Stomach smooth muscle (tissue), 2 donors: ENCODE measurements at regions not wholly inside any gene's neighbourhood (a gene's known extent, or its start where the extent isn't known, plus 50 kb on each side); places are given as distances from the start of the nearest gene placed in this dataset.
"Not testable (repeated sequence)": the region's sequence is repeated elsewhere in the genome, so short reads cannot be mapped to it uniquely, and the experiment has no call there.

Source experiments
- H3K27ac ChIP-seq: one replicate; pipeline ENCODE4 v1.7.0; 2013; ENCODE audit warnings: mild to moderate bottlenecking, low read length, inconsistent platforms
- H3K27me3 ChIP-seq, 2 donors: one replicate each; pipeline ENCODE4 v1.7.0; 2013; ENCODE audit warnings: low read length in 2 of 2; ENCODE audit not compliant: insufficient read depth in 2 of 2, control insufficient read depth in 1 of 2
- H3K36me3 ChIP-seq, 2 donors: one replicate each; pipeline ENCODE4 v1.7.0; 2013; ENCODE audit warnings: low read length in 2 of 2; ENCODE audit not compliant: control insufficient read depth in 2 of 2, insufficient read depth in 2 of 2
- H3K4me1 ChIP-seq: one replicate; pipeline ENCODE4 v1.7.0; 2013; ENCODE audit warnings: low read length; ENCODE audit not compliant: control insufficient read depth, insufficient read depth
- H3K4me3 ChIP-seq, 2 donors: one replicate each; pipeline ENCODE4 v1.7.0; 2013; ENCODE audit warnings: low read length in 2 of 2
- H3K9ac ChIP-seq, 2 donors: one replicate each; pipeline ENCODE4 v1.7.0; 2013; ENCODE audit warnings: low read length in 2 of 2, mild to moderate bottlenecking in 1 of 2
- H3K9me3 ChIP-seq, 2 donors: one replicate each; pipeline ENCODE4 v1.7.0; 2013; ENCODE audit warnings: low read length in 2 of 2; ENCODE audit not compliant: control insufficient read depth in 2 of 2
- donor health status: healthy.
- donor health status: Pancreatic carcinoma.

- H3K36me3 ChIP-seq, result no peaks in the 10 kb centered on the region
- H3K9ac ChIP-seq, result no peak overlapping the region
- H3K27me3 ChIP-seq, result no peaks in the 10 kb centered on the region
- H3K9me3 ChIP-seq, result no peaks in the 10 kb centered on the region
- no peak overlapping the region for H3K4me3 ChIP-seq
- no peaks in the 10 kb centered on the region for H3K4me1 ChIP-seq
- H3K27ac ChIP-seq, result no peak overlapping the region
Observed at GRCh38 chr3:168678730-168679129, 583.0 kb upstream of the GOLIM4 start.

DNA sequence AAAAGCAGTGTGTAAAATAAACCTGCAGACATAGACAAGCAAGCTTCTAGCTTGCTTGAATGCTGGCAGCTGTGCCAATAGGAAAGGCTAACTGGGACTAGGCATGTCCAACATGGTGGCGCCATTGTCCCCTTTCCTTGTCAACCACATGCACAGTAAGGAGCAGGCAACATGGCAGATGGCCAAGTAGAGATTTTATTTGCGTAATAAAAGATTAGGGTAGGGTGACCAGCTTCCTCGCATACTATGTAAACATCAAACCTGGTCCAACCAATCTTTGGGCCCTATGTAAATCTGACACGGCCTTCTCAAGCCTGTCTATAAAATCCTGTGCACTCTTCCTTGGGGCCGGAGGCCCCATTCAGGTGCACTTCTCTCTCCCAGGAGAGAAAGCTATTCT is 575.4 kb upstream of the GOLIM4 start:
- Histone ChIP-seq H3K27me3 (no peaks in the 10 kb centered on the region), H3K27ac (no peak overlapping the region), H3K9me3 (no peaks in the 10 kb centered on the region), H3K36me3 (no peaks in the 10 kb centered on the region), H3K4me1 (no peaks in the 10 kb centered on the region), H3K9ac (no peak overlapping the region), H3K4me3 (no peak overlapping the region)

DNA sequence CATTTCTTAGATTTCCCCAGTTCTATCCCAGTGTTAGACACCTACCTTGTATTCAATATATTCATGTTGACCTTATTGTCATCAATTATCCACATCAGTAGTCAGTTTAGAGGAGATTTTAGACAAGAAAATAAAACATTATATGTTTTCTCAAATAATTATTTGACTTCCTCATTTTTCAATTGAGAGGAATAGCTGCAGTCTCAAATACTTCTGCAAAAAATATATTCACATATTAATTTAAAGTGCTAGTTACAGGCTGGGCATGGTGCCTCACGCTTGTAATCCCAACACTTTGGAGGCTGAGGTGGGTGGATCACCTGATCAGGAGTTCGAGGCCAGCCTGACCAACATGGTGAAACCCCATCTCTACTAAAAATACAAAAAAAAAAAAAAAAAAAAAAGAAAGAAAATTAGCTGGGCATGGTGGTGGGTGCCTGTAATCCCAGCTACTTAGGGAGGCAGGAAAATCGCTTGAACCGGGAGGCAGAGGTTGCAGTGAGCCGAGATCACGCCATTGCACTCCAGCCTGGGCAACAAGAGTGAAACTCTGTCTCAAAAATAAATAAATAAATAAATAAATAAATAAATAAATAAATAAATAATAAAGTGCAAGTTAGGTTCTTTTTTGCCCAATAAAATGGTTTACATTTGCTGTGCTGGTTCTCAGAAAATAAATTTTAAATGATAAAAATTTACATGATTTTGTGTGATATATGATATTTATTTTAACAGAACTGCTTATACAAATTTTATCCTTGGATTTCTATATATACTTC is 565.3 kb upstream of the GOLIM4 start:
- H3K36me3 ChIP-seq, H3K27me3 ChIP-seq, H3K9ac ChIP-seq, H3K4me1 ChIP-seq, H3K9me3 ChIP-seq, H3K27ac ChIP-seq, H3K4me3 ChIP-seq: not testable (repeated sequence)

DNA sequence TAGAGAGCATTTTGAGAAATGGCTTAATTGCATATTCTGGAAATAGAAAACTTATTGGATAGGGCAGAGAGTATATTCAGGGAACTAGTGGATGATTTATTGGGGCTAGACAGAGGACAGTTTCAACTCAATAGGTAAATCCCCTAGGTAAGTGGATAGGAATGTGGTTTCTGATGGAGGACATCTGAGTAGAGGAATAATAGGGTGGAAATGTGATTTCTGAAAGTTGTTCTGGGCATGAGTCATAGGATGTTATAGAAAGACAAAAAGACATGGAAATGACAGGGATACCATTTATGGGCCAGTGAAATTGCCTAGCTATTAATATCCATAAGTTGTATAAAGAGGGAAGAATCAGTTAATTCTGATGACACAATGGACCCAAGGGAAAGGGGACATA is 563.3 kb upstream of the GOLIM4 start:
- no peaks in the 10 kb centered on the region for H3K4me1 ChIP-seq
- H3K27ac ChIP-seq, result no peak overlapping the region
- H3K4me3 ChIP-seq, result no peak overlapping the region
- no peak overlapping the region for H3K9ac ChIP-seq
- H3K9me3 ChIP-seq, result peaks cover 0 to 3% of the 10 kb centered on the region in 2 donors
- H3K27me3 ChIP-seq, result no peaks in the 10 kb centered on the region
- H3K36me3 ChIP-seq, result no peaks in the 10 kb centered on the region

GRCh38 chr3:168655611-168656010 is 559.9 kb upstream of the GOLIM4 start:
- no peaks in the 10 kb centered on the region for H3K4me1 ChIP-seq
- no peak overlapping the region for H3K27ac ChIP-seq
- no peaks in the 10 kb centered on the region for H3K27me3 ChIP-seq
- no peak overlapping the region for H3K9ac ChIP-seq
- H3K4me3 ChIP-seq, result no peak overlapping the region
- no peaks in the 10 kb centered on the region for H3K36me3 ChIP-seq
- no peaks in the 10 kb centered on the region for H3K9me3 ChIP-seq

GRCh38 chr3:168654700-168655099 is 559.0 kb upstream of the GOLIM4 start:
- Histone ChIP-seq H3K36me3 (no peaks in the 10 kb centered on the region), H3K4me3 (no peak overlapping the region), H3K27me3 (no peaks in the 10 kb centered on the region), H3K27ac (no peak overlapping the region), H3K9me3 (no peaks in the 10 kb centered on the region), H3K9ac (no peak overlapping the region), H3K4me1 (no peaks in the 10 kb centered on the region)

- no peaks in the 10 kb centered on the region for H3K27me3 ChIP-seq
- no peaks in the 10 kb centered on the region for H3K36me3 ChIP-seq
- no peak overlapping the region for H3K27ac ChIP-seq
- no peaks in the 10 kb centered on the region for H3K9me3 ChIP-seq
- H3K4me1 ChIP-seq, result no peaks in the 10 kb centered on the region
- no peak overlapping the region for H3K9ac ChIP-seq
- no peak overlapping the region for H3K4me3 ChIP-seq
Observed at GRCh38 chr3:168653255-168653654, 557.5 kb upstream of the GOLIM4 start.

- no peak overlapping the region for H3K9ac ChIP-seq
- H3K9me3 ChIP-seq, result no peaks in the 10 kb centered on the region
- H3K4me3 ChIP-seq, result no peak overlapping the region
- no peak overlapping the region for H3K27ac ChIP-seq
- no peaks in the 10 kb centered on the region for H3K36me3 ChIP-seq
- no peaks in the 10 kb centered on the region for H3K4me1 ChIP-seq
- no peaks in the 10 kb centered on the region for H3K27me3 ChIP-seq
Observed at GRCh38 chr3:168648321-168648720, 552.6 kb upstream of the GOLIM4 start.

DNA sequence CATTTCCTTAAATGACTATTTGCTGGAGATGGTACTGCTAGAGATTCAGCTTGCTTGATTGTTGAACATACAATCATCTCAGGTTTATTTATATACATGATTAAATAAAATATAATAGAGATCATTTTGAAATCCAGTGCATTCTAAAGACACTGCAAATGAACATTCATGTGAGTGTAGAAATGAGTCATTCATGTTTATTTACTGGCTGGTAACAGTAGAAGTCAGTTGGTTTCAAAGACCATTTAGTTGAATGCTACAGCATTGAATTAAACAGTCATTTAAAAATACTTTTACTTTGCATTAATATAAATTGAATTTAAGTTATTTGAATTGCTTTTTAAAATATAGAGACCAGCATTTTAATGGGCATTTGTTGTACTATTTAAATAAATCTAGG is 551.9 kb upstream of the GOLIM4 start:
- Histone ChIP-seq H3K4me1 (no peaks in the 10 kb centered on the region), H3K27ac (no peak overlapping the region), H3K27me3 (no peaks in the 10 kb centered on the region), H3K4me3 (no peak overlapping the region), H3K9ac (no peak overlapping the region), H3K36me3 (no peaks in the 10 kb centered on the region), H3K9me3 (no peaks in the 10 kb centered on the region)

DNA sequence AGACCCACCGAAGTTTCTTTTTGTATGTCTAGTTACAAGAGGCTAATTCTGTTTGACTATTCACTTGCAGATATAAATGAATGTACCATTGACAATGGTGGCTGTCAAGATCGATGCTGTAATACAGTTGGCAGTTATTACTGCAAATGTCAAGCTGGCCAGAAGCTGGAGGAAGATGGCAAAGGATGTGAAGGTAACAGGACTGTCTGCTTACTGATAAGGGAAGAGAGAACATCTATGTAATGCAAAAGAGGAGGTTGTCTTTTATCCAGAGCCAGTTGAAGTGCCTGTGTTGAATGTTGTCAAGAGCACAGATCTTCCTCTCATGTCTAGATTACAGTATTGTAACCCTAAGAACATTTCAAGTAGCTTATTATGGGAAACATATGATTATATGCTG is 549.5 kb upstream of the GOLIM4 start:
- no peaks in the 10 kb centered on the region for H3K36me3 ChIP-seq
- H3K4me1 ChIP-seq, result no peaks in the 10 kb centered on the region
- no peaks in the 10 kb centered on the region for H3K9me3 ChIP-seq
- no peak overlapping the region for H3K9ac ChIP-seq
- no peak overlapping the region for H3K4me3 ChIP-seq
- no peaks in the 10 kb centered on the region for H3K27me3 ChIP-seq
- H3K27ac ChIP-seq, result no peak overlapping the region

- Histone ChIP-seq H3K4me1 (no peaks in the 10 kb centered on the region), H3K4me3 (no peak overlapping the region)
Observed at GRCh38 chr3:168628549-168628948, 532.8 kb upstream of the GOLIM4 start.

More at GRCh38 chr3:168628549-168628948, 532.8 kb upstream of the GOLIM4 start:
- H3K27ac ChIP-seq, result no peak overlapping the region
- no peaks in the 10 kb centered on the region for H3K9me3 ChIP-seq
- no peaks in the 10 kb centered on the region for H3K27me3 ChIP-seq
- no peaks in the 10 kb centered on the region for H3K36me3 ChIP-seq
- no peak overlapping the region for H3K9ac ChIP-seq
